Hypothalamus (tissue), 51 donors: ENCODE measurements at regions not wholly inside any gene's neighbourhood (a gene's known extent, or its start where the extent isn't known, plus 50 kb on each side); places are given as distances from the start of the nearest gene placed in this dataset.
"Not testable (repeated sequence)": the region's sequence is repeated elsewhere in the genome, so short reads cannot be mapped to it uniquely, and the experiment has no call there.

Source experiments
- DNase-seq, 51 donors: peaks; one replicate each; lab custom pipeline; 2025; lab: John Stamatoyannopoulos, UW

- DNase-seq = no peak
Measured at GRCh38 chr9:108766626-108767161, 89.1 kb downstream of the ACTL7B start.

- DNase-seq = no peak
Measured at GRCh38 chr9:108765265-108765664, 90.5 kb downstream of the ACTL7B start.

GRCh38 chr9:108762348-108763055 is 93.3 kb downstream of the ACTL7B start:
- no peak for DNase-seq

GRCh38 chr9:108761655-108762347 is 94.0 kb downstream of the ACTL7B start:
- peak in 38 of 51 donors; percentile 4 to 75 (median 39) for DNase-seq

- DNase-seq = no peak
Measured at GRCh38 chr9:108760841-108761240, 94.9 kb downstream of the ACTL7B start.

- DNase-seq = no peak
Measured at GRCh38 chr9:108759835-108760234, 96.0 kb downstream of the ACTL7B start.

- DNase-seq = no peak
Measured at GRCh38 chr9:108759399-108759798, 96.4 kb downstream of the ACTL7B start.

- no peak for DNase-seq
Measured at GRCh38 chr9:108756746-108757490, 98.9 kb downstream of the ACTL7B start.

- no peak for DNase-seq
Measured at GRCh38 chr9:108755979-108756378, 99.8 kb downstream of the ACTL7B start.

- DNase-seq = no peak
Measured at GRCh38 chr9:108751369-108751768, 104.4 kb downstream of the ACTL7B start.

- no peak for DNase-seq
Measured at GRCh38 chr9:108750661-108751215, 105.0 kb downstream of the ACTL7B start.

GRCh38 chr9:108748776-108749175 is 107.0 kb downstream of the ACTL7B start:
- no peak for DNase-seq

- no peak for DNase-seq
Measured at GRCh38 chr9:108746864-108747263, 108.9 kb downstream of the ACTL7B start.

- no peak for DNase-seq
Measured at GRCh38 chr9:108746001-108746400, 109.8 kb downstream of the ACTL7B start.

- DNase-seq = no peak
Measured at GRCh38 chr9:108744641-108745040, 111.1 kb downstream of the ACTL7B start.

- DNase-seq = peak in 1 of 51 donors; percentile 15
Measured at GRCh38 chr9:108743901-108744371, 111.8 kb downstream of the ACTL7B start.

- no peak for DNase-seq
Measured at GRCh38 chr9:108743416-108743815, 112.4 kb downstream of the ACTL7B start.

GRCh38 chr9:108742191-108742590 is 113.6 kb downstream of the ACTL7B start:
- no peak for DNase-seq

GRCh38 chr9:108731292-108731691 is 124.5 kb downstream of the ACTL7B start:
- DNase-seq = not testable (repeated sequence)

GRCh38 chr9:108727580-108728111 is 128.1 kb downstream of the ACTL7B start:
- DNase-seq = peak in 38 of 51 donors; percentile 5 to 83 (median 56)
